Heart right ventricle (tissue), 16 donors: ENCODE measurements at regions not wholly inside any gene's neighbourhood (a gene's known extent, or its start where the extent isn't known, plus 50 kb on each side); places are given as distances from the start of the nearest gene placed in this dataset.

Source experiments
- ATAC-seq, 8 donors: fragments of 200-7000 bp; cut with Tn5 transposase; one replicate each; pipeline ENCODE4 v1.9.1; 2020; ENCODE audit warnings: mild to moderate bottlenecking in 8 of 8, moderate library complexity in 8 of 8, moderate number of reproducible peaks in 1 of 8
- DNase-seq, 2 donors: peaks; one replicate each; pipeline ENCODE4 v3.0.0-alpha.2; 2020
- H3K27ac ChIP-seq, 10 donors: fragments of 200-600 bp; sonication (generic) in 2 of 10; one replicate each; pipeline versions ENCODE4 v1.5.0 to v1.8.0; 2020 to 2022; ENCODE audit warnings: mild to moderate bottlenecking in 3 of 10
- H3K27me3 ChIP-seq, 7 donors: fragments of 200-600 bp; one replicate each; pipeline ENCODE4 v1.8.0; 2021 to 2022; ENCODE audit warnings: mild to moderate bottlenecking in 2 of 7
- H3K36me3 ChIP-seq, 9 donors: fragments of 200-600 bp; sonication (generic) in 1 of 9; one replicate each; pipeline versions ENCODE4 v1.5.0 to v1.8.0; 2020 to 2022; ENCODE audit warnings: mild to moderate bottlenecking in 2 of 9
- H3K4me1 ChIP-seq, 9 donors: fragments of 200-600 bp; sonication (generic) in 1 of 9; one replicate each; pipeline versions ENCODE4 v1.5.0 to v1.8.0; 2020 to 2022; ENCODE audit warnings: mild to moderate bottlenecking in 4 of 9
- H3K4me3 ChIP-seq, 10 donors: fragments of 200-600 bp; sonication (generic) in 2 of 10; one replicate each; pipeline versions ENCODE4 v1.5.0 to v1.8.0; 2020 to 2022; ENCODE audit warnings: mild to moderate bottlenecking in 7 of 10, moderate library complexity in 2 of 10
- H3K9me3 ChIP-seq, 11 donors: fragments of 200-600 bp in 10 of 11; sonication (generic) in 2 of 11; one replicate each; pipeline versions ENCODE4 v1.5.0 to v1.8.0; 2013 to 2022; ENCODE audit warnings: mild to moderate bottlenecking in 2 of 11, control low read depth in 1 of 11, moderate library complexity in 1 of 11
- CTCF ChIP-seq, 9 donors: fragments of 200-600 bp; sonication (generic) in 2 of 9; IDR thresholded peaks; one replicate each; pipeline versions ENCODE4 v1.5.0 to v1.8.0; 2021 to 2022; ENCODE audit warnings: antibody characterized with exemption in 9 of 9, mild to moderate bottlenecking in 5 of 9, moderate library complexity in 1 of 9
- WGBS, 2 donors: extraction: QIAGEN DNeasy Blood & Tissue Kit; methylation state at CpG; one replicate each; pipeline ENCODE4 v1.1.7; 2013; ENCODE audit warnings: inconsistent platforms in 1 of 2; 5-methylcytosine and 5-hydroxymethylcytosine counted together
- intact Hi-C, 10 donors: fragments of 100-400 bp; cut with DNase I; formaldehyde crosslinking; loops; one replicate each; pipeline versions ENCODE4 v1.11.1 to v1.14.2; 2022
- donor health status: Arrhythmogenic right ventricular cardiomyopathy.
- donor health status: ischemic (EF 13 %, LVEDD 7.1; RV severe dilation, severe dysfunction).
- donor health status: healthy with polysubstance abuse.
- donor health status: DM: no; HTN: yes; CAD: no.
- donor health status: DM: no; HTN: no; CAD: no.
- donor health status: ischemic (EF 25% LVEDD 6.9; RV normal size, moderate dysfunction).
- donor health status: ischemic (EF 25% LVEDD 5.7; RV mildly dilated, moderate dysfunction).
- donor health status: healthy.
- donor health status: DM: yes; HTN: yes; CAD: no.
- donor health status: Ischemic cardiomyopathy.
- donor health status: ischemic (EF 35%, LVEDD 5.7; RV mildly dilated, moderate dysfunction).
- donor health status: nonischemic (EF 11% LVEDD 7.7; RV severe dilation, severe dysfunction).
- donor health status: DM: yes; HTN: yes; CAD: no.
- donor health status: PGD.
- donor health status: ischemic (EF 29% LVEDD 5.4; RV normal size, mild dysfunction).
- donor health status: nonischemic (EF 23%, LVEDD 6.1; RV moderate dilation, normal function).

GRCh38 chr18:60319129-60319528 is 53.4 kb downstream of the MC4R start:
- Histone ChIP-seq H3K4me3 (no peak overlapping the region), H3K27ac (no peak overlapping the region), H3K27me3 (no peaks in the 10 kb centered on the region), H3K36me3 (no peaks in the 10 kb centered on the region), H3K4me1 (no peaks in the 10 kb centered on the region), H3K9me3 (peaks cover 0 to 14% (median under 1%) of the 10 kb centered on the region in 11 donors)
- DNase-seq (no peak), ATAC-seq (no peak)
- intact Hi-C loops = no loop called here
- no peak for TF ChIP-seq CTCF (IDR thresholded peaks at IDR 0.05)

- 60 to 69% methylated on average over 1 of the region's 1 CpG for WGBS, 2 donors
- DNase-seq (no peak), ATAC-seq (no peak)
- Histone ChIP-seq H3K4me1 (no peaks in the 10 kb centered on the region), H3K36me3 (no peaks in the 10 kb centered on the region), H3K27ac (no peak overlapping the region), H3K4me3 (no peak overlapping the region), H3K27me3 (no peaks in the 10 kb centered on the region), H3K9me3 (peaks cover 0 to 9% (median 0%) of the 10 kb centered on the region in 11 donors)
- no peak for TF ChIP-seq CTCF (IDR thresholded peaks at IDR 0.05)
- intact Hi-C loops = no loop called here
These were observed 60.8 kb downstream of the MC4R start for GRCh38 chr18:60311676-60312360.

GRCh38 chr18:60295674-60296073 is 76.9 kb downstream of the MC4R start:
- ATAC-seq (no peak), DNase-seq (no peak)
- Histone ChIP-seq H3K4me3 (no peak overlapping the region), H3K9me3 (no peaks in the 10 kb centered on the region), H3K27ac (no peak overlapping the region), H3K27me3 (no peaks in the 10 kb centered on the region), H3K4me1 (no peaks in the 10 kb centered on the region), H3K36me3 (no peaks in the 10 kb centered on the region)
- WGBS, 2 donors = 71 to 73% methylated on average over 4 of the region's 4 CpGs
- intact Hi-C loops = no loop called here
- no peak for TF ChIP-seq CTCF (IDR thresholded peaks at IDR 0.05)

GRCh38 chr18:60292186-60292585 is 80.4 kb downstream of the MC4R start:
- no peak for TF ChIP-seq CTCF (IDR thresholded peaks at IDR 0.05)
- no peaks in the 10 kb centered on the region for H3K4me1 ChIP-seq
- WGBS, 2 donors = 85 to 87% methylated on average over 4 of the region's 4 CpGs
- H3K4me3 ChIP-seq = no peak overlapping the region
- no peaks in the 10 kb centered on the region for H3K27me3 ChIP-seq
- H3K9me3 ChIP-seq = no peaks in the 10 kb centered on the region
- H3K27ac ChIP-seq = no peak overlapping the region
- ATAC-seq (no peak), DNase-seq (no peak)
- intact Hi-C loops = no loop called here
- H3K36me3 ChIP-seq = no peaks in the 10 kb centered on the region
